Spleen (tissue), 7 donors: ENCODE measurements at regions not wholly inside any gene's neighbourhood (a gene's known extent, or its start where the extent isn't known, plus 50 kb on each side); places are given as distances from the start of the nearest gene placed in this dataset.

Experiments used
- CTCF ChIP-seq, 11 experiments: fragments of 200-600 bp in 7 of 11; fragments of 450-650 bp in 4 of 11; sonication (generic) in 4 of 11; IDR thresholded peaks in 8 of 11; conservative IDR thresholded peaks in 3 of 11; 1 replicate in 7 of 11; 2 replicates in 4 of 11; pipeline versions ENCODE4 v1.4.0 to v1.8.0; 2016 to 2021; ENCODE audit warnings: antibody characterized with exemption in 11 of 11, inconsistent platforms in 4 of 11, mild to moderate bottlenecking in 1 of 11
- POLR2A ChIP-seq, 3 donors: fragments of 450-650 bp; IDR thresholded peaks; one replicate each; pipeline ENCODE4 v1.5.1; 2017; ENCODE audit warnings: antibody characterized with exemption in 3 of 3, mild to moderate bottlenecking in 1 of 3
- POLR2AphosphoS5 ChIP-seq, 3 donors: sonication (generic); formaldehyde crosslinking; IDR thresholded peaks; one replicate each; pipeline ENCODE4 v1.5.1; 2017; ENCODE audit warnings: antibody characterized with exemption in 3 of 3
- donor health status: DM: no; HTN: no; CAD: no; lungs with moderate emphysema.
- donor health status: DM: no; HTN: no; CAD: no.
- donor health status: DM: no; HTN: no; CAD: no.

GRCh38 chr14:34187519-34188044, 236.7 kb upstream of the EGLN3 start:
- TF ChIP-seq POLR2AphosphoS5 (IDR thresholded peaks at IDR 0.05): no peak
- no peak for TF ChIP-seq CTCF (IDR thresholded peaks at IDR 0.05 in 8 of 11, conservative IDR thresholded peaks at IDR 0.05 in 3 of 11)
- no peak for TF ChIP-seq POLR2A (IDR thresholded peaks at IDR 0.05)
